HL-60 (cell line): ENCODE measurements at regions not wholly inside any gene's neighbourhood (a gene's known extent, or its start where the extent isn't known, plus 50 kb on each side); places are given as distances from the start of the nearest gene placed in this dataset.

Experiments used
- CTCF ChIP-seq: IDR thresholded peaks from one replicate; pipeline ENCODE4 v1.5.1; 2011; ENCODE audit warnings: low read length, control low read depth, inconsistent platforms; ENCODE audit not compliant: insufficient read depth
- GABPA ChIP-seq: IDR thresholded peaks from 2 replicates; pipeline ENCODE4 v1.6.1; 2012; ENCODE audit warnings: low read depth
- SPI1 ChIP-seq: IDR thresholded peaks from 2 replicates; pipeline ENCODE4 v1.6.1; 2012; ENCODE audit warnings: low read depth, mild to moderate bottlenecking, borderline replicate concordance
- TF ChIP-seq, protein P1 (sequence below): IDR thresholded peaks from 2 replicates; pipeline ENCODE4 v1.6.1; 2012; ENCODE audit warnings: low read depth; ENCODE audit not compliant: insufficient replicate concordance

DNA sequence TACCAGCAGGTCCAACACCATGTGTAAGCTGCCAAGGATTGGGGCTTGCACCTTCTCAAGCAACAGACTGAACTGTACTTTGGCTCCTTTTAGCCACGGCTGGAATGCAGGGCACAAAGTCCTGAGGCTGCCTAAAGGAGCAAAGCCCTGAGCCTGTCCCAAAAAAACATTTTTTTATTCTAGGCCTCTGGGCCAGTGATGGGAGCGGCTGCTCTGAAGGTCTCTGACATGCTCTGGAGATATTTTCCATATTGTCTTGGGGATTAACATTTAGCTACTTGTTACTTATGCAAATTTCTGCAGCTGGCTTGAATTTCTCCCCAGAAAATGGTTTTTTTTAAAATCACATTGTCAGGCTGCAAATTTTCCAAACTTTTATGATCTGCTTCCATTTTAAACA is 885.3 kb downstream of the GLUD2 start:
- no peak for TF ChIP-seq CTCF
- TF ChIP-seq SPI1: no peak
- no peak for TF ChIP-seq GABPA
- TF ChIP-seq, protein P1, sequence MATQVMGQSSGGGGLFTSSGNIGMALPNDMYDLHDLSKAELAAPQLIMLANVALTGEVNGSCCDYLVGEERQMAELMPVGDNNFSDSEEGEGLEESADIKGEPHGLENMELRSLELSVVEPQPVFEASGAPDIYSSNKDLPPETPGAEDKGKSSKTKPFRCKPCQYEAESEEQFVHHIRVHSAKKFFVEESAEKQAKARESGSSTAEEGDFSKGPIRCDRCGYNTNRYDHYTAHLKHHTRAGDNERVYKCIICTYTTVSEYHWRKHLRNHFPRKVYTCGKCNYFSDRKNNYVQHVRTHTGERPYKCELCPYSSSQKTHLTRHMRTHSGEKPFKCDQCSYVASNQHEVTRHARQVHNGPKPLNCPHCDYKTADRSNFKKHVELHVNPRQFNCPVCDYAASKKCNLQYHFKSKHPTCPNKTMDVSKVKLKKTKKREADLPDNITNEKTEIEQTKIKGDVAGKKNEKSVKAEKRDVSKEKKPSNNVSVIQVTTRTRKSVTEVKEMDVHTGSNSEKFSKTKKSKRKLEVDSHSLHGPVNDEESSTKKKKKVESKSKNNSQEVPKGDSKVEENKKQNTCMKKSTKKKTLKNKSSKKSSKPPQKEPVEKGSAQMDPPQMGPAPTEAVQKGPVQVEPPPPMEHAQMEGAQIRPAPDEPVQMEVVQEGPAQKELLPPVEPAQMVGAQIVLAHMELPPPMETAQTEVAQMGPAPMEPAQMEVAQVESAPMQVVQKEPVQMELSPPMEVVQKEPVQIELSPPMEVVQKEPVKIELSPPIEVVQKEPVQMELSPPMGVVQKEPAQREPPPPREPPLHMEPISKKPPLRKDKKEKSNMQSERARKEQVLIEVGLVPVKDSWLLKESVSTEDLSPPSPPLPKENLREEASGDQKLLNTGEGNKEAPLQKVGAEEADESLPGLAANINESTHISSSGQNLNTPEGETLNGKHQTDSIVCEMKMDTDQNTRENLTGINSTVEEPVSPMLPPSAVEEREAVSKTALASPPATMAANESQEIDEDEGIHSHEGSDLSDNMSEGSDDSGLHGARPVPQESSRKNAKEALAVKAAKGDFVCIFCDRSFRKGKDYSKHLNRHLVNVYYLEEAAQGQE: no peak
